Panc1 (cell line): ENCODE measurements at regions not wholly inside any gene's neighbourhood (a gene's known extent, or its start where the extent isn't known, plus 50 kb on each side); places are given as distances from the start of the nearest gene placed in this dataset.

Experiments used
- ATAC-seq: fragments of 200-7000 bp; cut with Tn5 transposase; 2 replicates; pipeline ENCODE4 v1.9.1; 2020; ENCODE audit warnings: mild to moderate bottlenecking, moderate library complexity
- BruUV-seq: library from RNA; stranded (reverse); fragments of 400-500 nt; replicated peaks from 2 replicates; lab custom pipeline; 2021; lab: Mats Ljungman, UMichigan
- CTCF ChIA-PET: fragments of 300-600 bp; sonication (Branson Sonifier 250); formaldehyde crosslinking; loops from one replicate; lab custom pipeline; 2022; ENCODE audit warnings: antibody characterized with exemption; lab: Charles Lee
- POLR2A ChIA-PET: fragments of 300-600 bp; sonication (Branson Sonifier 250); formaldehyde crosslinking; loops from one replicate; lab custom pipeline; 2022; ENCODE audit warnings: antibody characterized with exemption; lab: Charles Lee
- DNase-seq: peaks from one replicate; pipeline ENCODE4 v3.0.0-alpha.2; 2010; ENCODE audit warnings: low read depth, low spot score
- H3K27ac ChIP-seq: 2 replicates; pipeline ENCODE4 v1.5.1; 2011; ENCODE audit warnings: mild to moderate bottlenecking, low read length, inconsistent platforms
- H3K27me3 ChIP-seq: fragments of 200-500 bp; sonication (Bioruptor generic); 2 replicates; pipeline ENCODE4 v1.6.0; 2014; ENCODE audit warnings: low read length, inconsistent platforms; ENCODE audit not compliant: control insufficient read depth, insufficient read depth
- H3K36me3 ChIP-seq: fragments of 200-500 bp; sonication (Bioruptor generic); 2 replicates; pipeline ENCODE4 v1.5.1; 2014; ENCODE audit warnings: inconsistent platforms, mild to moderate bottlenecking, low read length, moderate library complexity; ENCODE audit not compliant: control insufficient read depth, insufficient read depth
- H3K4me1 ChIP-seq: 2 replicates; pipeline ENCODE4 v1.5.1; 2011; ENCODE audit warnings: inconsistent platforms, mild to moderate bottlenecking, low read length, moderate library complexity; ENCODE audit not compliant: control insufficient read depth, insufficient read depth
- H3K4me3 ChIP-seq, 2 experiments: 2 replicates each; pipeline ENCODE4 v1.5.1; 2011 to 2012; ENCODE audit warnings: low read depth in 2 of 2, low read length in 2 of 2, mild to moderate bottlenecking in 2 of 2, inconsistent platforms in 1 of 2, moderate library complexity in 1 of 2
- H3K9me3 ChIP-seq: fragments of 200-500 bp; sonication (Bioruptor generic); 2 replicates; pipeline ENCODE4 v1.5.1; 2014; ENCODE audit warnings: low read depth, mild to moderate bottlenecking, inconsistent platforms, low read length, moderate library complexity; ENCODE audit not compliant: control insufficient read depth, insufficient read depth
- CTCF ChIP-seq: fragments of 450-650 bp; IDR thresholded peaks from 2 replicates; pipeline ENCODE4 v1.5.1; 2017; ENCODE audit warnings: mild to moderate bottlenecking
- POLR2AphosphoS5 ChIP-seq: IDR thresholded peaks from 2 replicates; pipeline ENCODE4 v1.6.1; 2012; ENCODE audit warnings: mild to moderate bottlenecking, low read depth, low read length, moderate library complexity
- REST ChIP-seq, 2 experiments: IDR thresholded peaks; 2 replicates each; pipeline ENCODE4 v1.6.1; 2011 to 2012; ENCODE audit warnings: low read depth in 2 of 2, control low read depth in 1 of 2, low read length in 1 of 2, mild to moderate bottlenecking in 1 of 2, moderate library complexity in 1 of 2; ENCODE audit not compliant: insufficient read depth in 1 of 2
- SIN3A ChIP-seq: IDR thresholded peaks from 2 replicates; pipeline ENCODE4 v1.6.1; 2012; ENCODE audit warnings: low read depth, mild to moderate bottlenecking, low read length, moderate library complexity, borderline replicate concordance; ENCODE audit not compliant: insufficient read depth
- TCF7L2 ChIP-seq: IDR thresholded peaks from 2 replicates; pipeline ENCODE4 v1.6.1; 2011; ENCODE audit warnings: mild to moderate bottlenecking, low read depth, low read length, inconsistent platforms
- in situ Hi-C: cut with HindIII; loops from 2 replicates; pipeline ENCODE4 v1.10.0; 2016; ENCODE audit warnings: low sequenced_read_pairs, low pct_unique_long_range_greater_than_20kb
- intact Hi-C: fragments of 100-400 bp; cut with micrococcal nuclease; formaldehyde crosslinking; loops from one replicate; pipeline ENCODE4 v1.10.0; 2022; ENCODE audit not compliant: unreplicated experiment

- TF ChIP-seq REST (IDR thresholded peaks at IDR 0.05; ENCODE audit: insufficient read depth in 1 of 2, low read depth in 2 of 2, low read length in 1 of 2) (no peak), SIN3A (no peak), TCF7L2 (no peak), POLR2AphosphoS5 (no peak), CTCF (no peak)
- intact Hi-C loops (no loop called here), in situ Hi-C loops (no loop called here)
- Histone ChIP-seq H3K4me1 (no peaks in the 10 kb centered on the region), H3K27me3 (no peaks in the 10 kb centered on the region), H3K27ac (no peak overlapping the region), H3K36me3 (no peaks in the 10 kb centered on the region), H3K4me3 (no peak overlapping the region), H3K9me3 (no peaks in the 10 kb centered on the region)
- no peak for DNase-seq
- no peak for ATAC-seq
- ChIA-PET POLR2A (interaction anchor here (0.5 kb wide), 1 partner anchor 10 kb away, joined by 3 read pairs; no protein-coding TSS in a partner anchor), CTCF (no interaction called here)
- BruUV-seq = no TSS peak
Observed at GRCh38 chr19:5224480-5224879, 116.1 kb downstream of the PTPRS start.

DNA sequence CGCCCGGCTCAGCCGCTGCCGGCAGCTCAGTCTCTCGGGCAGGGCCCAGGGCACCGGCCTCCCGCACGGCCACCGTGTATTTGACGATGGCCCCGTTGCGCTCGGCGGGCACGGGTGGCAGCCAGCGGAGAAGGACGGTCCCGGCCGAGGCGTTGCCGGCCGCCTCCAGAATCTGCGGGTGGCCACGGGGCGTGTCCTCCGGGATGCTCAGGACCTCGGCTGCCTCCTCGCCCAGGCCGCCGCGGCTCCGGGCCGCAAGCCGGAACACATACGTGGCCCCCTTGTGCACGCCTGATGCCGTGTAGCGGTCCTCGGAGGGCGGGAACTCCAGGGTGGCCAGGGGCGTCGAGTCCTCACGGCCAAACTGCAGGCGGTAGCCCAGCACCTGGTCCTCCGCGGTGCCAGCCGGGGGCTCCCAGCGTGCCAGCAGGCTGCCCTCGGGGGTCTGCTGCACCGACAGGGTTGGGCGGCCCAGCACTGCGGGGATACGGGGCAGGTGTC, 117.7 kb downstream of the PTPRS start:
- no TSS peak for BruUV-seq
- TF ChIP-seq TCF7L2 = no peak
- TF ChIP-seq SIN3A = no peak
- TF ChIP-seq CTCF = no peak
- no peak for TF ChIP-seq POLR2AphosphoS5
- TF ChIP-seq REST (IDR thresholded peaks at IDR 0.05; ENCODE audit: insufficient read depth in 1 of 2, low read depth in 2 of 2, low read length in 1 of 2) = no peak
- Histone ChIP-seq H3K4me1 (no peaks in the 10 kb centered on the region), H3K27me3 (no peaks in the 10 kb centered on the region), H3K36me3 (no peaks in the 10 kb centered on the region; the same call in 1 of the 2 replicates), H3K9me3 (no peaks in the 10 kb centered on the region), H3K4me3 (no peak overlapping the region), H3K27ac (no peak overlapping the region)
- ATAC-seq (no peak), DNase-seq (no peak)
- intact Hi-C loops (no loop called here), in situ Hi-C loops (no loop called here)
- POLR2A ChIA-PET = no interaction called here
- CTCF ChIA-PET = no interaction called here
